Neural progenitor cell (in vitro differentiated cells): ENCODE measurements at regions not wholly inside any gene's neighbourhood (a gene's known extent, or its start where the extent isn't known, plus 50 kb on each side); places are given as distances from the start of the nearest gene placed in this dataset.

ENCODE experiments used
- DNase-seq: peaks from one replicate; pipeline ENCODE4 v3.0.0-alpha.2; 2016; ENCODE audit warnings: low spot score
- H2AFZ ChIP-seq: fragments of 200-600 bp; sonication (generic); replicated peaks from 2 replicates; pipeline ENCODE4 v1.6.1; 2016; ENCODE audit warnings: antibody characterized with exemption
- H3F3A ChIP-seq: fragments of 200-600 bp; sonication (generic); 2 replicates; pipeline ENCODE4 v1.6.1; 2016; ENCODE audit warnings: antibody characterized with exemption, low read depth
- H3K27ac ChIP-seq: fragments of 200-600 bp; sonication (generic); 2 replicates; pipeline ENCODE4 v1.5.1; 2016; ENCODE audit warnings: mild to moderate bottlenecking
- H3K27me3 ChIP-seq: fragments of 200-600 bp; sonication (generic); 2 replicates; pipeline ENCODE4 v1.6.1; 2016; ENCODE audit warnings: mild to moderate bottlenecking, moderate library complexity
- H3K36me3 ChIP-seq: fragments of 200-600 bp; sonication (generic); 2 replicates; pipeline ENCODE4 v1.5.1; 2016
- H3K4me1 ChIP-seq: fragments of 200-600 bp; sonication (generic); 2 replicates; pipeline ENCODE4 v1.6.1; 2016; ENCODE audit warnings: mixed run types
- H3K4me2 ChIP-seq: fragments of 200-600 bp; sonication (generic); 2 replicates; pipeline ENCODE4 v1.6.1; 2016
- H3K4me3 ChIP-seq: fragments of 200-600 bp; sonication (generic); 2 replicates; pipeline ENCODE4 v1.5.1; 2016
- H3K79me2 ChIP-seq: fragments of 200-600 bp; sonication (generic); 2 replicates; pipeline ENCODE4 v1.6.1; 2016; ENCODE audit warnings: low read depth
- H3K9ac ChIP-seq: fragments of 200-600 bp; sonication (generic); 2 replicates; pipeline ENCODE4 v1.6.1; 2016
- H3K9me3 ChIP-seq: fragments of 200-600 bp; sonication (generic); 2 replicates; pipeline ENCODE4 v1.5.1; 2016; ENCODE audit warnings: low read depth
- H4K20me1 ChIP-seq: fragments of 200-600 bp; sonication (generic); 2 replicates; pipeline ENCODE4 v1.6.1; 2016; ENCODE audit warnings: low read depth
- H3K27ac Mint-ChIP-seq: 3 replicates; pipeline ENCODE4 v1.8.0; 2021; ENCODE audit warnings: mixed read lengths
- H3K27me3 Mint-ChIP-seq: 2 replicates; pipeline ENCODE4 v1.8.0; 2022; ENCODE audit warnings: low read depth, mild to moderate bottlenecking, inconsistent platforms, moderate library complexity, mixed read lengths; ENCODE audit not compliant: insufficient read depth
- H3K36me3 Mint-ChIP-seq: 3 replicates; pipeline ENCODE4 v1.8.0; 2021; ENCODE audit warnings: mixed read lengths
- H3K4me1 Mint-ChIP-seq: 3 replicates; pipeline ENCODE4 v1.8.0; 2021; ENCODE audit warnings: mixed read lengths
- H3K4me3 Mint-ChIP-seq: 3 replicates; pipeline ENCODE4 v1.8.0; 2021; ENCODE audit warnings: mild to moderate bottlenecking, moderate library complexity, mixed read lengths
- H3K9me3 Mint-ChIP-seq: 3 replicates; pipeline ENCODE4 v1.8.0; 2020; ENCODE audit warnings: mixed read lengths
- EZH2 ChIP-seq: fragments of 200-600 bp; sonication (generic); IDR thresholded peaks from 2 replicates; pipeline ENCODE4 v1.6.1; 2017; ENCODE audit warnings: antibody characterized with exemption, mild to moderate bottlenecking, moderate library complexity
- EZH2phosphoT487 ChIP-seq: fragments of 200-600 bp; sonication (generic); IDR thresholded peaks from 2 replicates; pipeline ENCODE4 v1.6.1; 2017; ENCODE audit warnings: antibody characterized with exemption
- TF ChIP-seq, protein P1 (sequence below): fragments of 200-600 bp; sonication (generic); IDR thresholded peaks from 2 replicates; pipeline ENCODE4 v1.5.1; 2017; ENCODE audit warnings: antibody characterized with exemption, mild to moderate bottlenecking

DNA sequence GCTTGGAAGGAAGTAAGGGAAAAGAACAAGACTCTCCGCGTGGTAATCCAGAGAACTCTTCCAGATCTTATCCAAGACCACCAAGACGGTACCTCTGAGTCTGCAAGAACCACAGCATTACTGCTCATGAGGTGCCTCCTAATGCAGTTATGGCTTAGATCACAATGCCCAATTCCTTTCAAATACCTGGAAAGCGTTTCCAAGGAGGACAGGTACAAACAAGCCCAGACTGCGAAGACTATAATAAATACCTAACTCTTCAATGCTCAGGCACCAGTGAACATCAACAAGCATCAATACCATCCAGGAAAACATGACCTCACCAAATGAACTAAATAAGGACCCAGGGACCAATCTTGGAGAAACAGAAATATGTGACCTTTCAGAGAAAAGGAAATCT, 325.5 kb downstream of the CWC27 start:
- Histone ChIP-seq H3K27me3 (no peaks in the 10 kb centered on the region), H3K4me1 (no peaks in the 10 kb centered on the region), H3K9ac (no peak overlapping the region), H3K4me3 (no peak overlapping the region), H2AFZ (no peak overlapping the region), H3K36me3 (no peaks in the 10 kb centered on the region), H4K20me1 (no peaks in the 10 kb centered on the region), H3K4me2 (no peak overlapping the region), H3K9me3 (no peaks in the 10 kb centered on the region), H3K79me2 (no peaks in the 10 kb centered on the region), H3K27ac (no peak overlapping the region), H3F3A (no peaks in the 10 kb centered on the region)
- Mint-ChIP-seq H3K27ac (no peak overlapping the region), H3K4me1 (no peaks in the 10 kb centered on the region), H3K9me3 (no peaks in the 10 kb centered on the region), H3K27me3 (no peaks in the 10 kb centered on the region), H3K4me3 (no peak overlapping the region), H3K36me3 (no peaks in the 10 kb centered on the region)
- no peak for DNase-seq
- TF ChIP-seq, protein P1, sequence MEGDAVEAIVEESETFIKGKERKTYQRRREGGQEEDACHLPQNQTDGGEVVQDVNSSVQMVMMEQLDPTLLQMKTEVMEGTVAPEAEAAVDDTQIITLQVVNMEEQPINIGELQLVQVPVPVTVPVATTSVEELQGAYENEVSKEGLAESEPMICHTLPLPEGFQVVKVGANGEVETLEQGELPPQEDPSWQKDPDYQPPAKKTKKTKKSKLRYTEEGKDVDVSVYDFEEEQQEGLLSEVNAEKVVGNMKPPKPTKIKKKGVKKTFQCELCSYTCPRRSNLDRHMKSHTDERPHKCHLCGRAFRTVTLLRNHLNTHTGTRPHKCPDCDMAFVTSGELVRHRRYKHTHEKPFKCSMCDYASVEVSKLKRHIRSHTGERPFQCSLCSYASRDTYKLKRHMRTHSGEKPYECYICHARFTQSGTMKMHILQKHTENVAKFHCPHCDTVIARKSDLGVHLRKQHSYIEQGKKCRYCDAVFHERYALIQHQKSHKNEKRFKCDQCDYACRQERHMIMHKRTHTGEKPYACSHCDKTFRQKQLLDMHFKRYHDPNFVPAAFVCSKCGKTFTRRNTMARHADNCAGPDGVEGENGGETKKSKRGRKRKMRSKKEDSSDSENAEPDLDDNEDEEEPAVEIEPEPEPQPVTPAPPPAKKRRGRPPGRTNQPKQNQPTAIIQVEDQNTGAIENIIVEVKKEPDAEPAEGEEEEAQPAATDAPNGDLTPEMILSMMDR: no peak
- TF ChIP-seq EZH2 (no peak), EZH2phosphoT487 (no peak)

DNA sequence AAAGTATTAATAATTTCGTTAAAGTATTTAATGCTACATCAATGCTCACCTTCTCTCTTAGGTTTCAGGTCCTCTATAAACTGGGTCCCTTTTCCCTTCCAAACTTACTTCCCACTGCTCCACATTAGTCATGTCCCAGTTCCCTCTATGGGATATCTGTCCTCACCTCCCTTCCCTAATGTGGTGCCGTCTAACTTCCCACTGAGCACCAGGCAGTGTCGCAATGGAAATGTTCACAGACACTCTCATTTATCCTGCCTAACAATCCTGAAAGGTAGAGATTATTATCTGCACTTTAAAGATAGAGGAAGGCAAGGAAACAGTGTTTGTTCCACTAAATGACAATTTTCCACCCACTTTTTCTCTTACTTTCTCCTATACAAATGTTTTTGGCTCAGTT, 329.7 kb downstream of the CWC27 start:
- no peaks in the 10 kb centered on the region for H3K4me1 ChIP-seq
- H3K9me3 ChIP-seq: no peaks in the 10 kb centered on the region
- Mint-ChIP-seq H3K36me3 (no peaks in the 10 kb centered on the region), H3K4me1 (peaks cover 4% of the 10 kb centered on the region), H3K4me3 (no peak overlapping the region), H3K9me3 (no peaks in the 10 kb centered on the region), H3K27ac (no peak overlapping the region), H3K27me3 (no peaks in the 10 kb centered on the region)
- H3K79me2 ChIP-seq: no peaks in the 10 kb centered on the region
- no peak overlapping the region for H3K9ac ChIP-seq
- no peak overlapping the region for H2AFZ ChIP-seq
- TF ChIP-seq, protein P1: no peak
- TF ChIP-seq EZH2 (no peak), EZH2phosphoT487 (no peak)
- H3K27ac ChIP-seq: no peak overlapping the region
- H3K4me3 ChIP-seq: no peak overlapping the region
- no peaks in the 10 kb centered on the region for H3F3A ChIP-seq
- no peak overlapping the region for H3K4me2 ChIP-seq
- DNase-seq: no peak
- H4K20me1 ChIP-seq: no peaks in the 10 kb centered on the region
- H3K27me3 ChIP-seq: no peaks in the 10 kb centered on the region
- no peaks in the 10 kb centered on the region for H3K36me3 ChIP-seq
